Stimulated activated CD4-positive, alpha-beta T cell treated with anti-CD3 and anti-CD28 coated beads, Interleukin-4, amount 100 ng/mL, for 1 hour (primary cell): ENCODE measurements at regions not wholly inside any gene's neighbourhood (a gene's known extent, or its start where the extent isn't known, plus 50 kb on each side); places are given as distances from the start of the nearest gene placed in this dataset.

ENCODE experiments used
- DNase-seq: peaks from one replicate; pipeline ENCODE4 v3.0.0-alpha.2; 2020

- DNase-seq, result no peak
These were observed 59.7 kb upstream of the RAB11FIP2 start for GRCh38 chr10:118106426-118106825.

- no peak for DNase-seq
These were observed 55.4 kb upstream of the RAB11FIP2 start for GRCh38 chr10:118102121-118102520.

GRCh38 chr10:118101501-118101900 lies 54.8 kb upstream of the RAB11FIP2 start:
- DNase-seq, result no peak
